ENCODE measurements at regions not wholly inside any gene's neighbourhood (a gene's known extent, or its start where the extent isn't known, plus 50 kb on each side); places are given as distances from the start of the nearest gene placed in this dataset.

DNA sequence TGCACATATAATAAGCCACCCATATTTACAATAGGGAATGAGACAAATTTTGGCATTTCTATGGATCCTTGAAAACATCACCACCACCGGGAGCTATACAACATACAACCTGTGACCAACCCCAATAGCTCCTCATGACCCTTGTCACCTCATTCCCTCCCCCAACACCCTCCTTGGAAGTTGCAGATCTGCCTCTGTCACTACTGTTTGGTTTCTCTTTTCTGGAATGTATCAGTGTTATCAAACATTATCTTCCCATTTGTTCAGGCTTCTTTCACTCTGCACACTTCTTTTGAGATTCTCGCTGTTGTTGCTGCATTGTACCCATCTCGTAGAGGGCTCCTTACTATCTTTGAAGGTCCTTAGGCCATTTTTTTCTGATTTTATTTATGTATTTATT, 75.6 kb downstream of the ZNF280B start:
- H3K9ac ChIP-seq (ENCODE audit: low read depth in 1 of 2, low read length in 2 of 2): no peak overlapping the region
- peaks cover 0 to 4% of the 10 kb centered on the region in 2 donors for H3K27me3 ChIP-seq (ENCODE audit: control insufficient read depth in 2 of 2, insufficient read depth in 2 of 2, low read length in 2 of 2)
- H3K4me3 ChIP-seq (ENCODE audit: low read length in 2 of 2): no peak overlapping the region

GRCh38 chr22:22433770-22434169, 74.8 kb downstream of the ZNF280B start:
- no peak overlapping the region for H3K9ac ChIP-seq (ENCODE audit: low read depth in 1 of 2, low read length in 2 of 2)
- no peaks in the 10 kb centered on the region for H3K4me1 ChIP-seq (ENCODE audit: control insufficient read depth in 2 of 2, insufficient read depth in 2 of 2, low read length in 2 of 2)
- peaks cover 0 to 4% of the 10 kb centered on the region in 2 donors for H3K27me3 ChIP-seq (ENCODE audit: control insufficient read depth in 2 of 2, insufficient read depth in 2 of 2, low read length in 2 of 2)
- no peaks in the 10 kb centered on the region for H3K36me3 ChIP-seq (ENCODE audit: control insufficient read depth in 2 of 2, insufficient read depth in 2 of 2, low read length in 2 of 2)
- H3K27ac ChIP-seq (ENCODE audit: low read depth in 2 of 2, low read length in 2 of 2): no peak overlapping the region
- no peak overlapping the region for H3K4me3 ChIP-seq (ENCODE audit: low read length in 2 of 2)
- H3K9me3 ChIP-seq (ENCODE audit: control insufficient read depth in 2 of 2, low read length in 2 of 2): no peaks in the 10 kb centered on the region

More for the DNA sequence above, 75.6 kb downstream of the ZNF280B start:
- Histone ChIP-seq H3K4me1 (ENCODE audit: control insufficient read depth in 2 of 2, insufficient read depth in 2 of 2, low read length in 2 of 2) (no peaks in the 10 kb centered on the region), H3K27ac (ENCODE audit: low read depth in 2 of 2, low read length in 2 of 2) (no peak overlapping the region), H3K9me3 (ENCODE audit: control insufficient read depth in 2 of 2, low read length in 2 of 2) (no peaks in the 10 kb centered on the region), H3K36me3 (ENCODE audit: control insufficient read depth in 2 of 2, insufficient read depth in 2 of 2, low read length in 2 of 2) (no peaks in the 10 kb centered on the region)

Measured in mucosa of rectum (tissue), 2 donors.